ENCODE measurements at regions not wholly inside any gene's neighbourhood (a gene's known extent, or its start where the extent isn't known, plus 50 kb on each side); places are given as distances from the start of the nearest gene placed in this dataset.

- Histone ChIP-seq H3K36me3 (ENCODE audit: low read depth) (no peaks in the 10 kb centered on the region), H3K27ac (no peak overlapping the region), H3K9me2 (ENCODE audit: insufficient read depth) (no peaks in the 10 kb centered on the region), H3K4me3 (no peak overlapping the region), H4K20me1 (ENCODE audit: insufficient read depth) (no peaks in the 10 kb centered on the region), H3K79me2 (ENCODE audit: low read depth) (no peaks in the 10 kb centered on the region), H3K4me2 (no peak overlapping the region), H3K4me1 (replicated peaks; ENCODE audit: insufficient read depth) (no peaks in the 10 kb centered on the region), H3K9me3 (ENCODE audit: insufficient read depth, low read depth) (no peaks in the 10 kb centered on the region), H3F3A (ENCODE audit: insufficient read depth, low read depth) (no peaks in the 10 kb centered on the region), H2AFZ (no peak overlapping the region), H3K27me3 (ENCODE audit: insufficient read depth, low read depth) (peaks cover 98% of the 10 kb centered on the region)
- CTCF ChIA-PET = no interaction called here
- TF ChIP-seq EZH2 (IDR thresholded peaks at IDR 0.05; ENCODE audit: low read depth) = no peak
- TF ChIP-seq CTCF (conservative IDR thresholded peaks at IDR 0.05) = no peak
- intact Hi-C loops (cut with micrococcal nuclease; ENCODE audit: unreplicated experiment) = no loop called here
- no peak for DNase-seq
- POLR2A ChIA-PET (ENCODE audit: unreplicated experiment) = no interaction called here
- BruUV-seq (replicated peaks) = no TSS peak
These were observed 56.0 kb upstream of the PTPRM start for GRCh38 chr18:7511106-7511505.

GRCh38 chr18:7512348-7512747, 54.8 kb upstream of the PTPRM start:
- Histone ChIP-seq H3K36me3 (ENCODE audit: low read depth) (no peaks in the 10 kb centered on the region), H3K27me3 (ENCODE audit: insufficient read depth, low read depth) (peaks cover 98% of the 10 kb centered on the region), H3K4me3 (no peak overlapping the region), H2AFZ (no peak overlapping the region), H3K4me2 (no peak overlapping the region), H3F3A (ENCODE audit: insufficient read depth, low read depth) (no peaks in the 10 kb centered on the region), H3K9me3 (ENCODE audit: insufficient read depth, low read depth) (no peaks in the 10 kb centered on the region), H4K20me1 (ENCODE audit: insufficient read depth) (no peaks in the 10 kb centered on the region), H3K9me2 (ENCODE audit: insufficient read depth) (no peaks in the 10 kb centered on the region), H3K27ac (no peak overlapping the region), H3K79me2 (ENCODE audit: low read depth) (no peaks in the 10 kb centered on the region), H3K4me1 (replicated peaks; ENCODE audit: insufficient read depth) (no peaks in the 10 kb centered on the region)
- ChIA-PET CTCF (no interaction called here), POLR2A (ENCODE audit: unreplicated experiment) (no interaction called here)
- intact Hi-C loops (cut with micrococcal nuclease; ENCODE audit: unreplicated experiment) = no loop called here
- TF ChIP-seq CTCF (conservative IDR thresholded peaks at IDR 0.05) (no peak), EZH2 (IDR thresholded peaks at IDR 0.05; ENCODE audit: low read depth) (no peak)
- BruUV-seq (replicated peaks) = no TSS peak
- no peak for DNase-seq

GRCh38 chr18:7512990-7513389, 54.1 kb upstream of the PTPRM start:
- TF ChIP-seq EZH2 (IDR thresholded peaks at IDR 0.05; ENCODE audit: low read depth) (no peak), CTCF (conservative IDR thresholded peaks at IDR 0.05) (no peak)
- H3K4me1 ChIP-seq (replicated peaks; ENCODE audit: insufficient read depth) = no peaks in the 10 kb centered on the region
- H3K4me2 ChIP-seq = no peak overlapping the region
- BruUV-seq (replicated peaks) = no TSS peak
- no peaks in the 10 kb centered on the region for H3K9me3 ChIP-seq (ENCODE audit: insufficient read depth, low read depth)
- H3K79me2 ChIP-seq (ENCODE audit: low read depth) = no peaks in the 10 kb centered on the region
- H3K36me3 ChIP-seq (ENCODE audit: low read depth) = no peaks in the 10 kb centered on the region
- H3K9me2 ChIP-seq (ENCODE audit: insufficient read depth) = no peaks in the 10 kb centered on the region
- POLR2A ChIA-PET (ENCODE audit: unreplicated experiment) = no interaction called here
- no peak overlapping the region for H2AFZ ChIP-seq
- peaks cover 98% of the 10 kb centered on the region for H3K27me3 ChIP-seq (ENCODE audit: insufficient read depth, low read depth)
- intact Hi-C loops (cut with micrococcal nuclease; ENCODE audit: unreplicated experiment) = no loop called here
- CTCF ChIA-PET = no interaction called here
- H3K27ac ChIP-seq = no peak overlapping the region
- no peaks in the 10 kb centered on the region for H4K20me1 ChIP-seq (ENCODE audit: insufficient read depth)
- no peak overlapping the region for H3K4me3 ChIP-seq
- no peak for DNase-seq
- no peaks in the 10 kb centered on the region for H3F3A ChIP-seq (ENCODE audit: insufficient read depth, low read depth)

Data from PC-9 (cell line).